Keratinocyte (primary cell): ENCODE measurements at regions not wholly inside any gene's neighbourhood (a gene's known extent, or its start where the extent isn't known, plus 50 kb on each side); places are given as distances from the start of the nearest gene placed in this dataset.

ENCODE experiments used
- EZH2 ChIP-seq: IDR thresholded peaks from one replicate; pipeline ENCODE4 v1.6.1; 2012; ENCODE audit warnings: inconsistent platforms, mild to moderate bottlenecking, low read length, moderate library complexity
- TF ChIP-seq, protein P1 (sequence below), 3 experiments: IDR thresholded peaks in 1 of 3; conservative IDR thresholded peaks in 1 of 3; optimal IDR thresholded peaks in 1 of 3; 2 replicates in 2 of 3; 3 replicates in 1 of 3; pipeline versions ENCODE3 to v1.5.1; 2011; ENCODE audit warnings: low read length in 3 of 3, mild to moderate bottlenecking in 3 of 3, moderate library complexity in 2 of 3, control low read depth in 1 of 3, inconsistent platforms in 1 of 3; ENCODE audit not compliant: insufficient read depth in 2 of 3; ENCODE audit errors: extremely low read depth in 1 of 3

DNA sequence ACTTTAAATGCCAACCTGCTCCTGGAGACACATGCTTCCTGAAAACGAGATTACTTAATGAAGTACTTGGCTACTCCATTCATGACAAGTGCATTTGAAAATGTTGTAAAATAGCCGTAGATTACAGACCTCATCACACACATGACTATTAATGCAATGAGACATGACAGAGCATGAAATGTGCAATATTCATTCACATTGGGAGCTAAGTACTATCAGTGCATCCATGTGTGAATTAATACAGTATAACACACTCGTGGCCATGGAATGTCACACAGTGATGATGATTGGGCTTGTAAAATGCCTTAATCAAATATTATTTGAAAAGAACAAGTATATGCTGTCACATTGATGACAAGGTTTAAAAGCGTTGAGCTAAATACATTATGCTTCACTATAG, 407.0 kb downstream of the AMY1C start:
- TF ChIP-seq, protein P1, sequence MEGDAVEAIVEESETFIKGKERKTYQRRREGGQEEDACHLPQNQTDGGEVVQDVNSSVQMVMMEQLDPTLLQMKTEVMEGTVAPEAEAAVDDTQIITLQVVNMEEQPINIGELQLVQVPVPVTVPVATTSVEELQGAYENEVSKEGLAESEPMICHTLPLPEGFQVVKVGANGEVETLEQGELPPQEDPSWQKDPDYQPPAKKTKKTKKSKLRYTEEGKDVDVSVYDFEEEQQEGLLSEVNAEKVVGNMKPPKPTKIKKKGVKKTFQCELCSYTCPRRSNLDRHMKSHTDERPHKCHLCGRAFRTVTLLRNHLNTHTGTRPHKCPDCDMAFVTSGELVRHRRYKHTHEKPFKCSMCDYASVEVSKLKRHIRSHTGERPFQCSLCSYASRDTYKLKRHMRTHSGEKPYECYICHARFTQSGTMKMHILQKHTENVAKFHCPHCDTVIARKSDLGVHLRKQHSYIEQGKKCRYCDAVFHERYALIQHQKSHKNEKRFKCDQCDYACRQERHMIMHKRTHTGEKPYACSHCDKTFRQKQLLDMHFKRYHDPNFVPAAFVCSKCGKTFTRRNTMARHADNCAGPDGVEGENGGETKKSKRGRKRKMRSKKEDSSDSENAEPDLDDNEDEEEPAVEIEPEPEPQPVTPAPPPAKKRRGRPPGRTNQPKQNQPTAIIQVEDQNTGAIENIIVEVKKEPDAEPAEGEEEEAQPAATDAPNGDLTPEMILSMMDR (optimal IDR thresholded peaks at IDR 0.05 in 1 of 3, IDR thresholded peaks at IDR 0.05 in 1 of 3, conservative IDR thresholded peaks at IDR 0.05 in 1 of 3; ENCODE audit: extremely low read depth in 1 of 3, insufficient read depth in 2 of 3, low read length in 3 of 3) = no peak
- no peak for TF ChIP-seq EZH2
